Adrenal gland (tissue), 5 donors: ENCODE measurements at regions not wholly inside any gene's neighbourhood (a gene's known extent, or its start where the extent isn't known, plus 50 kb on each side); places are given as distances from the start of the nearest gene placed in this dataset.

Experiments
- CTCF ChIP-seq, 6 experiments: fragments of 450-650 bp in 4 of 6; fragments of 200-600 bp in 2 of 6; sonication (generic) in 1 of 6; IDR thresholded peaks; 1 replicate in 5 of 6; 2 replicates in 1 of 6; pipeline versions ENCODE4 v1.5.1 to v1.8.0; 2016 to 2021; ENCODE audit warnings: antibody characterized with exemption in 6 of 6, mild to moderate bottlenecking in 2 of 6, moderate library complexity in 1 of 6
- POLR2A ChIP-seq, 2 donors: fragments of 450-650 bp; IDR thresholded peaks; one replicate each; pipeline ENCODE4 v1.6.1; 2017; ENCODE audit warnings: antibody characterized with exemption in 2 of 2, mild to moderate bottlenecking in 2 of 2, moderate library complexity in 1 of 2
- donor health status: DM: no; HTN: no; CAD: no.

GRCh38 chr2:107576991-107577390 lies 249.7 kb upstream of the RGPD4 start:
- TF ChIP-seq CTCF (IDR thresholded peaks at IDR 0.05) (no peak), POLR2A (IDR thresholded peaks at IDR 0.05) (no peak)
